Colon (tissue), 2 donors: ENCODE measurements at regions not wholly inside any gene's neighbourhood (a gene's known extent, or its start where the extent isn't known, plus 50 kb on each side); places are given as distances from the start of the nearest gene placed in this dataset.

ENCODE experiments used
- FAIRE-seq: peaks from 2 replicates; lab custom pipeline; 2012; peaks lifted over from hg19 to GRCh38; lab: Jason Lieb, UNC
- donor health status: control.
- donor health status: control.

- no peak for FAIRE-seq
These were observed 240.7 kb downstream of the UQCRFS1 start for GRCh38 chr19:28972058-28972852.

GRCh38 chr19:28971513-28971912, 241.4 kb downstream of the UQCRFS1 start:
- no peak for FAIRE-seq

- FAIRE-seq, result no peak
These were observed 241.9 kb downstream of the UQCRFS1 start for GRCh38 chr19:28971049-28971448.

- no peak for FAIRE-seq
These were observed 244.2 kb downstream of the UQCRFS1 start for GRCh38 chr19:28968721-28969120.

GRCh38 chr19:28966737-28967399, 246.1 kb downstream of the UQCRFS1 start:
- FAIRE-seq, result no peak

GRCh38 chr19:28964500-28964899, 248.5 kb downstream of the UQCRFS1 start:
- no peak for FAIRE-seq

- FAIRE-seq, result no peak
These were observed 249.3 kb downstream of the UQCRFS1 start for GRCh38 chr19:28963486-28964250.

GRCh38 chr19:28961772-28962500, 251.0 kb downstream of the UQCRFS1 start:
- no peak for FAIRE-seq

- FAIRE-seq, result no peak
These were observed 251.8 kb downstream of the UQCRFS1 start for GRCh38 chr19:28960986-28961705.

GRCh38 chr19:28960586-28960985, 252.4 kb downstream of the UQCRFS1 start:
- no peak for FAIRE-seq

- FAIRE-seq, result no peak
These were observed 256.0 kb downstream of the UQCRFS1 start for GRCh38 chr19:28956961-28957360.

GRCh38 chr19:28956421-28956820, 256.5 kb downstream of the UQCRFS1 start:
- FAIRE-seq, result no peak

- FAIRE-seq, result no peak
These were observed 263.4 kb downstream of the UQCRFS1 start for GRCh38 chr19:28949535-28949934.

GRCh38 chr19:28949027-28949426, 263.9 kb downstream of the UQCRFS1 start:
- FAIRE-seq, result no peak

- no peak for FAIRE-seq
These were observed 264.4 kb downstream of the UQCRFS1 start for GRCh38 chr19:28948566-28948965.

- no peak for FAIRE-seq
These were observed 264.9 kb downstream of the UQCRFS1 start for GRCh38 chr19:28948026-28948425.

- FAIRE-seq, result no peak
These were observed 269.3 kb downstream of the UQCRFS1 start for GRCh38 chr19:28943651-28944050.

GRCh38 chr19:28941833-28942232, 271.1 kb downstream of the UQCRFS1 start:
- FAIRE-seq, result no peak

GRCh38 chr19:28940751-28941500, 272.0 kb downstream of the UQCRFS1 start:
- no peak for FAIRE-seq

GRCh38 chr19:28939236-28939635, 273.7 kb downstream of the UQCRFS1 start:
- no peak for FAIRE-seq

- FAIRE-seq, result no peak
These were observed 276.9 kb downstream of the UQCRFS1 start for GRCh38 chr19:28936001-28936400.
